Spleen (tissue), 11 donors: ENCODE measurements at regions not wholly inside any gene's neighbourhood (a gene's known extent, or its start where the extent isn't known, plus 50 kb on each side); places are given as distances from the start of the nearest gene placed in this dataset.
A peak's percentile ranks its signal among the peaks of the same experiment; 100 is the strongest.

ENCODE experiments used
- DNase-seq: peaks from one replicate; pipeline ENCODE4 v3.0.0-alpha.2; 2020
- H3K27ac ChIP-seq, 8 donors: fragments of 200-600 bp; sonication (generic) in 7 of 8; 1 replicate in 4 of 8; 2 replicates in 4 of 8; pipeline versions ENCODE4 v1.5.0 to v1.8.0; 2016 to 2021; ENCODE audit warnings: inconsistent platforms in 4 of 8, mild to moderate bottlenecking in 4 of 8, moderate library complexity in 1 of 8
- H3K27me3 ChIP-seq, 7 donors: fragments of 200-600 bp; sonication (generic) in 6 of 7; replicated peaks in 1 of 7; 1 replicate in 4 of 7; 2 replicates in 3 of 7; pipeline versions ENCODE4 v1.5.0 to v1.8.0; 2016 to 2021; ENCODE audit warnings: inconsistent platforms in 3 of 7, mild to moderate bottlenecking in 1 of 7
- H3K36me3 ChIP-seq, 6 donors: fragments of 200-600 bp; sonication (generic) in 5 of 6; 1 replicate in 4 of 6; 2 replicates in 2 of 6; pipeline versions ENCODE4 v1.5.0 to v1.8.0; 2016 to 2021; ENCODE audit warnings: inconsistent platforms in 2 of 6
- H3K4me1 ChIP-seq, 6 donors: fragments of 200-600 bp; sonication (generic) in 5 of 6; 1 replicate in 3 of 6; 2 replicates in 3 of 6; pipeline versions ENCODE4 v1.5.0 to v1.8.0; 2016 to 2021; ENCODE audit warnings: inconsistent platforms in 3 of 6
- H3K4me3 ChIP-seq, 8 donors: fragments of 200-600 bp; sonication (generic) in 7 of 8; 1 replicate in 4 of 8; 2 replicates in 4 of 8; pipeline versions ENCODE4 v1.5.0 to v1.8.0; 2016 to 2021; ENCODE audit warnings: inconsistent platforms in 4 of 8, mild to moderate bottlenecking in 4 of 8, moderate library complexity in 2 of 8
- H3K9me3 ChIP-seq, 8 donors: fragments of 200-600 bp; sonication (generic) in 7 of 8; 1 replicate in 4 of 8; 2 replicates in 4 of 8; pipeline versions ENCODE4 v1.5.0 to v1.8.0; 2016 to 2021; ENCODE audit warnings: inconsistent platforms in 4 of 8
- CTCF ChIP-seq, 11 experiments: fragments of 200-600 bp in 7 of 11; fragments of 450-650 bp in 4 of 11; sonication (generic) in 4 of 11; IDR thresholded peaks in 8 of 11; conservative IDR thresholded peaks in 3 of 11; 1 replicate in 7 of 11; 2 replicates in 4 of 11; pipeline versions ENCODE4 v1.4.0 to v1.8.0; 2016 to 2021; ENCODE audit warnings: antibody characterized with exemption in 11 of 11, inconsistent platforms in 4 of 11, mild to moderate bottlenecking in 1 of 11
- POLR2A ChIP-seq, 3 donors: fragments of 450-650 bp; IDR thresholded peaks; one replicate each; pipeline ENCODE4 v1.5.1; 2017; ENCODE audit warnings: antibody characterized with exemption in 3 of 3, mild to moderate bottlenecking in 1 of 3
- POLR2AphosphoS5 ChIP-seq, 3 donors: sonication (generic); formaldehyde crosslinking; IDR thresholded peaks; one replicate each; pipeline ENCODE4 v1.5.1; 2017; ENCODE audit warnings: antibody characterized with exemption in 3 of 3
- WGBS, 5 donors: extraction: QIAGEN DNeasy Blood & Tissue Kit in 3 of 5; methylation state at CpG; one replicate each; pipeline versions ENCODE4 v1.1.5 to v1.1.7; 2013 to 2018; 5-methylcytosine and 5-hydroxymethylcytosine counted together
- intact Hi-C: fragments of 100-400 bp; cut with DNase I; formaldehyde crosslinking; loops from one replicate; pipeline ENCODE4 v1.15.0; 2023; ENCODE audit warnings: low total_unique reads
- donor health status: healthy with polysubstance abuse.
- donor health status: DM: no; HTN: no; CAD: no; lungs with moderate emphysema.
- donor health status: DM: no; HTN: no; CAD: no.
- donor health status: Bipolar disorder and iron deficiency.
- donor health status: healthy.
- donor health status: DM: no; HTN: no; CAD: no.
- donor health status: DM: yes; HTN: yes; CAD: no.

DNA sequence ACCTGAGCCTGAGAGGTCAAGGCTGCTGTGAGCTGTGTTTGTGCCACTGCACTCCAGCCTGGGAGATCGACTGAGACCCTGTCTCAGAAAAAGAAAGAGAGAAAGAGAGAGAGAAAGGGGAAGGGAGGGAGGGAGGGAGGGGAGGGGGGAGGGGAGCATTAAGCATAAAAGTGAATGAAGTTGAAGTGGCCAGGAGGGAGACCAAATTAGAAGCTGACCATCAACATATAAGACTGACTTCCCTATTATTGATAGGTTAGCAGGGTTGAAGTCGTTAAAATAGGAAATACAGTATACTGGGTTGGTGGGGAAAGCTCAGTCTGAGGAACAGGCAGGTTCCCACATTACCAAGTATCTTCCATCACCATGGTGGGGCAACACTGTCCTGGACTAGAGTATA, 117.1 kb upstream of the MKLN1 start:
- intact Hi-C loops, result no loop called here
- Histone ChIP-seq H3K27me3 (no peaks in the 10 kb centered on the region), H3K4me1 (no peaks in the 10 kb centered on the region), H3K4me3 (no peak overlapping the region), H3K36me3 (no peaks in the 10 kb centered on the region), H3K9me3 (no peaks in the 10 kb centered on the region), H3K27ac (no peak overlapping the region)
- no peak for DNase-seq
- 48 to 81% (median 56%) methylated on average over 2 of the region's 2 CpGs for WGBS, 5 donors
- TF ChIP-seq POLR2A (IDR thresholded peaks at IDR 0.05) (no peak), POLR2AphosphoS5 (IDR thresholded peaks at IDR 0.05) (no peak), CTCF (IDR thresholded peaks at IDR 0.05 in 8 of 11, conservative IDR thresholded peaks at IDR 0.05 in 3 of 11) (no peak)

DNA sequence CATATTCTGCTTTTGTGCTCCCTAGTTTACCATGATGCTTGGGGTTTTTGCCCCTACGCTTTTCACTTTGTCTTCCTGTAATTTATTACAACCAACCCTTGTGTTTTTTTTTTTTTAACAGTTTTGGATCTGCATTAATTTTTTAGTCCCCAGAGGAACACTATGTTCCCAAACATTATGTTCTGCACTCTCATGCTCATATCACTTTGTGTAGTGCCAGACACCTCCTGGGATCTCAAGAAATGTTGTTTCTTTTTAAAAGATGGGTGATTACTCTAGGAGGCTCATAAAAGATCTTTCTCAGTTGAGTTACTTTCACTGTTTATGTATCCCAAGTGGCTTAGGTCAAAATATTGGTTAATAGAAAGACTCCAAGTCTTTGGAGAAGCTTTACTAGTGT, 116.2 kb upstream of the MKLN1 start:
- intact Hi-C loops, result no loop called here
- no peaks in the 10 kb centered on the region for H3K36me3 ChIP-seq
- no peak overlapping the region for H3K4me3 ChIP-seq
- H3K9me3 ChIP-seq, result no peaks in the 10 kb centered on the region
- no peak overlapping the region for H3K27ac ChIP-seq
- H3K4me1 ChIP-seq, result no peaks in the 10 kb centered on the region
- TF ChIP-seq CTCF (IDR thresholded peaks at IDR 0.05 in 8 of 11, conservative IDR thresholded peaks at IDR 0.05 in 3 of 11) (no peak), POLR2A (IDR thresholded peaks at IDR 0.05) (no peak), POLR2AphosphoS5 (IDR thresholded peaks at IDR 0.05) (no peak)
- DNase-seq, result no peak
- 80 to 100% (median 94%) methylated on average over 1 of the region's 1 CpG for WGBS, 5 donors
- no peaks in the 10 kb centered on the region for H3K27me3 ChIP-seq

DNA sequence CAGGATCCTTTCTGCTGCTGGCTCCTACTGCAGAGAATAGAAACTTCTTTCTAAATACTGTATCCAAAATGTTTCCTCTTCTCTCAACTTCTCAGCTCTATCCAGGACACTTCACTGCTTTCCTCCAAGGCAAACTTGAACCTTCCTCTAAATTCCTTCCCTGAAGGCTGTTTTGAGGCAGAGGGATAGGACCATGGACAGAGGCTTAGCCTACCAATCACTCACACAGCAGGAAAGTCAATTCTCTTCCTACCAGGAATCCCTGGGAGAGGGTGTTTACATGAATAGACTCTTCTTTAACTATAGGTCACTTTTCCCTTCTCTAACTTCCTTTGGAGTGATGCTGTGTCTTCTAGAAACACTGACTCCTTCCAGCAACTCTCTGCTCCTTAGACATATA, 115.6 kb upstream of the MKLN1 start:
- Histone ChIP-seq H3K4me1 (no peaks in the 10 kb centered on the region), H3K9me3 (no peaks in the 10 kb centered on the region), H3K27ac (no peak overlapping the region), H3K27me3 (no peaks in the 10 kb centered on the region), H3K36me3 (no peaks in the 10 kb centered on the region), H3K4me3 (no peak overlapping the region)
- TF ChIP-seq POLR2A (IDR thresholded peaks at IDR 0.05) (no peak), CTCF (IDR thresholded peaks at IDR 0.05 in 8 of 11, conservative IDR thresholded peaks at IDR 0.05 in 3 of 11) (no peak), POLR2AphosphoS5 (IDR thresholded peaks at IDR 0.05) (no peak)
- intact Hi-C loops, result no loop called here
- no peak for DNase-seq

- TF ChIP-seq POLR2A (IDR thresholded peaks at IDR 0.05), result no peak
- TF ChIP-seq POLR2AphosphoS5 (IDR thresholded peaks at IDR 0.05), result no peak
- TF ChIP-seq CTCF (IDR thresholded peaks at IDR 0.05 in 8 of 11, conservative IDR thresholded peaks at IDR 0.05 in 3 of 11), result no peak
- H3K27me3 ChIP-seq, result no peaks in the 10 kb centered on the region
- peak overlapping the region in 6 of 8 donors; percentile 46 to 84 (median 60) for H3K27ac ChIP-seq
- H3K9me3 ChIP-seq, result no peaks in the 10 kb centered on the region
- 24 to 48% (median 38%) methylated on average over 3 of the region's 3 CpGs for WGBS, 5 donors
- H3K36me3 ChIP-seq, result no peaks in the 10 kb centered on the region
- peaks cover 3 to 21% (median 12%) of the 10 kb centered on the region in 6 donors for H3K4me1 ChIP-seq
- no peak for DNase-seq
- intact Hi-C loops, result no loop called here
- H3K4me3 ChIP-seq, result peak overlapping the region in 1 of 8 donors; percentile 25
Observed at GRCh38 chr7:131218727-131219128, 108.9 kb upstream of the MKLN1 start.
